ENCODE measurements at regions not wholly inside any gene's neighbourhood (a gene's known extent, or its start where the extent isn't known, plus 50 kb on each side); places are given as distances from the start of the nearest gene placed in this dataset.

- DNase-seq (ENCODE audit: low spot score), result no peak
- no peak for TF ChIP-seq CTCF (IDR thresholded peaks at IDR 0.05)
- ATAC-seq (ENCODE audit: low FRiP score), result no peak
These were observed 83.4 kb upstream of the NKX1-1 start for GRCh38 chr4:1489639-1489995.

- no peak for TF ChIP-seq CTCF (IDR thresholded peaks at IDR 0.05)
- ATAC-seq (ENCODE audit: low FRiP score) (no peak), DNase-seq (ENCODE audit: low spot score) (no peak)
These were observed 82.8 kb upstream of the NKX1-1 start for GRCh38 chr4:1488831-1489638.

- no peak for ATAC-seq (ENCODE audit: low FRiP score)
- no peak for TF ChIP-seq CTCF (IDR thresholded peaks at IDR 0.05)
- DNase-seq (ENCODE audit: low spot score), result no peak
These were observed 82.1 kb upstream of the NKX1-1 start for GRCh38 chr4:1488357-1488756.

GRCh38 chr4:1487761-1488160 is 81.5 kb upstream of the NKX1-1 start:
- TF ChIP-seq CTCF (IDR thresholded peaks at IDR 0.05), result no peak
- DNase-seq (ENCODE audit: low spot score) (no peak), ATAC-seq (ENCODE audit: low FRiP score) (no peak)

- DNase-seq (ENCODE audit: low spot score) (no peak), ATAC-seq (ENCODE audit: low FRiP score) (no peak)
- no peak for TF ChIP-seq CTCF (IDR thresholded peaks at IDR 0.05)
These were observed 80.9 kb upstream of the NKX1-1 start for GRCh38 chr4:1487106-1487505.

- no peak for TF ChIP-seq CTCF (IDR thresholded peaks at IDR 0.05)
- no peak for ATAC-seq (ENCODE audit: low FRiP score)
- DNase-seq (ENCODE audit: low spot score), result no peak
These were observed 79.0 kb upstream of the NKX1-1 start for GRCh38 chr4:1485280-1485679.

GRCh38 chr4:1480720-1481119 is 74.5 kb upstream of the NKX1-1 start:
- DNase-seq (ENCODE audit: low spot score), result no peak
- no peak for TF ChIP-seq CTCF (IDR thresholded peaks at IDR 0.05)
- no peak for ATAC-seq (ENCODE audit: low FRiP score)
